Hepatocyte (in vitro differentiated cells): ENCODE measurements at regions not wholly inside any gene's neighbourhood (a gene's known extent, or its start where the extent isn't known, plus 50 kb on each side); places are given as distances from the start of the nearest gene placed in this dataset.
"Not testable (repeated sequence)": the region's sequence is repeated elsewhere in the genome, so short reads cannot be mapped to it uniquely, and the experiment has no call there.

ENCODE experiments used
- DNase-seq: peaks from one replicate; pipeline ENCODE4 v3.0.0-alpha.2; 2016; ENCODE audit warnings: low spot score
- H2AFZ ChIP-seq: fragments of 200-600 bp; sonication (generic); 2 replicates; pipeline ENCODE4 v1.6.0; 2016; ENCODE audit warnings: antibody characterized with exemption, mild to moderate bottlenecking
- H3K27ac ChIP-seq: fragments of 200-600 bp; sonication (generic); 2 replicates; pipeline ENCODE4 v1.5.1; 2016; ENCODE audit warnings: mild to moderate bottlenecking
- H3K27me3 ChIP-seq: fragments of 200-600 bp; sonication (generic); 2 replicates; pipeline ENCODE4 v1.6.1; 2016
- H3K36me3 ChIP-seq: fragments of 200-600 bp; sonication (generic); replicated peaks from 2 replicates; pipeline ENCODE4 v1.5.1; 2016; ENCODE audit warnings: low read depth; ENCODE audit not compliant: insufficient read depth
- H3K4me1 ChIP-seq: fragments of 200-600 bp; sonication (generic); 2 replicates; pipeline ENCODE4 v1.5.1; 2016; ENCODE audit warnings: mild to moderate bottlenecking, moderate library complexity; ENCODE audit not compliant: insufficient read depth
- H3K4me2 ChIP-seq: fragments of 200-600 bp; sonication (generic); 2 replicates; pipeline ENCODE4 v1.6.0; 2016
- H3K4me3 ChIP-seq: fragments of 200-600 bp; sonication (generic); 2 replicates; pipeline ENCODE4 v1.5.1; 2016; ENCODE audit warnings: mild to moderate bottlenecking
- H3K79me2 ChIP-seq: fragments of 200-600 bp; sonication (generic); 2 replicates; pipeline ENCODE4 v1.6.0; 2017; ENCODE audit warnings: mild to moderate bottlenecking
- H3K9me2 ChIP-seq: fragments of 200-600 bp; sonication (generic); replicated peaks from 2 replicates; pipeline ENCODE4 v1.6.0; 2017; ENCODE audit warnings: mild to moderate bottlenecking; ENCODE audit not compliant: insufficient read depth
- H3K9me3 ChIP-seq: fragments of 200-600 bp; sonication (generic); 2 replicates; pipeline ENCODE4 v1.5.1; 2016; ENCODE audit warnings: low read depth, mild to moderate bottlenecking
- H4K20me1 ChIP-seq: fragments of 200-600 bp; sonication (generic); 2 replicates; pipeline ENCODE4 v1.6.0; 2016; ENCODE audit warnings: mild to moderate bottlenecking; ENCODE audit not compliant: insufficient read depth, poor library complexity, severe bottlenecking
- EZH2 ChIP-seq: fragments of 200-600 bp; sonication (generic); IDR thresholded peaks from 2 replicates; pipeline ENCODE4 v1.6.1; 2016; ENCODE audit warnings: antibody characterized with exemption, mild to moderate bottlenecking, borderline replicate concordance
- EZH2phosphoT487 ChIP-seq: fragments of 200-600 bp; sonication (generic); IDR thresholded peaks from one replicate; pipeline ENCODE4 v1.6.1; 2018; ENCODE audit warnings: antibody characterized with exemption, mild to moderate bottlenecking, low read depth, moderate library complexity; ENCODE audit not compliant: unreplicated experiment, severe bottlenecking
- WGBS: methylation state at CpG from one replicate; pipeline ENCODE4 v1.1.6; 2016; ENCODE audit warnings: low lambda C conversion rate; ENCODE audit errors: missing lambda C conversion rate; 5-methylcytosine and 5-hydroxymethylcytosine counted together
- TF ChIP-seq, protein P1 (sequence below): fragments of 200-600 bp; sonication (generic); IDR thresholded peaks from 2 replicates; pipeline ENCODE4 v1.5.1; 2016; ENCODE audit warnings: antibody characterized with exemption, mild to moderate bottlenecking; ENCODE audit not compliant: poor library complexity

DNA sequence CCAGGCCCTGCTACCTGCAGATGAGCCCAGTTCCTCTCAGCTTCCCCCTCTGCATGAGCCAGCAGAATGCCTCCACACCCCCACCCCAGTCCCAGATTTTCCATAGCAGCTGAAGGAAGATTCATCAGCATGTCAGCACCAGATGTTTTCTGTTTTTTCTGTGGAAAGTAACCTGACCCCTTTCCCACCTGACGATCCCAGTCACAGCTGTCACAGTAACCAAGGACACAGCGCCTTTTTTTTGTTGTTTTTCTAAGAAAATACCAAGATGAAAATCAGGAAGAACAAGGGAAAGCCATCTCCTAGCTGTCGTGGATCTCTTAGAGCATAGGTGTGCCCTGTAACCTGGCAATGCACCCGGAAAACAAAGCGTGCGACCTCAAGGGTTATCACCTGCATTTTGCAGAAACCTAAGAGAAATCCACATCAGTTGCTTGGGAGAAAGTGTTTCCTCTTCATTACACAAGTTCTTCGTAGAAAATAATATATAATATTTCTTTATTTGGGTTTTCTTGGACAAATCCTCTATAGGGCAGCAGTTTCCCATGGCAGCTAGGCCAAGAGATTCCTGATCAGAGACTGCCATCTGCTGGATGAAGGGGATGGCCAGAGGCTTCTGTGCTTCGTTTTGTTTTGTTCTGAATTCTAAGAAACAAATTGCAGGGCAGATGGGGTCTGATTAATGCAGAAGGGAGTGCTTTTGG, 401.9 kb downstream of the TNS3 start:
- peak; percentile 80 for DNase-seq
- no peak overlapping the region for H3K4me2 ChIP-seq
- no peak for TF ChIP-seq EZH2
- no peak for TF ChIP-seq EZH2phosphoT487
- TF ChIP-seq, protein P1, sequence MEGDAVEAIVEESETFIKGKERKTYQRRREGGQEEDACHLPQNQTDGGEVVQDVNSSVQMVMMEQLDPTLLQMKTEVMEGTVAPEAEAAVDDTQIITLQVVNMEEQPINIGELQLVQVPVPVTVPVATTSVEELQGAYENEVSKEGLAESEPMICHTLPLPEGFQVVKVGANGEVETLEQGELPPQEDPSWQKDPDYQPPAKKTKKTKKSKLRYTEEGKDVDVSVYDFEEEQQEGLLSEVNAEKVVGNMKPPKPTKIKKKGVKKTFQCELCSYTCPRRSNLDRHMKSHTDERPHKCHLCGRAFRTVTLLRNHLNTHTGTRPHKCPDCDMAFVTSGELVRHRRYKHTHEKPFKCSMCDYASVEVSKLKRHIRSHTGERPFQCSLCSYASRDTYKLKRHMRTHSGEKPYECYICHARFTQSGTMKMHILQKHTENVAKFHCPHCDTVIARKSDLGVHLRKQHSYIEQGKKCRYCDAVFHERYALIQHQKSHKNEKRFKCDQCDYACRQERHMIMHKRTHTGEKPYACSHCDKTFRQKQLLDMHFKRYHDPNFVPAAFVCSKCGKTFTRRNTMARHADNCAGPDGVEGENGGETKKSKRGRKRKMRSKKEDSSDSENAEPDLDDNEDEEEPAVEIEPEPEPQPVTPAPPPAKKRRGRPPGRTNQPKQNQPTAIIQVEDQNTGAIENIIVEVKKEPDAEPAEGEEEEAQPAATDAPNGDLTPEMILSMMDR = peak; percentile 95
- H3K9me3 ChIP-seq = no peaks in the 10 kb centered on the region
- no peaks in the 10 kb centered on the region for H3K79me2 ChIP-seq
- H3K4me1 ChIP-seq = peaks cover 8% of the 10 kb centered on the region
- H2AFZ ChIP-seq = no peak overlapping the region
- no peaks in the 10 kb centered on the region for H3K36me3 ChIP-seq
- no peak overlapping the region for H3K4me3 ChIP-seq
- H4K20me1 ChIP-seq = no peaks in the 10 kb centered on the region
- H3K27ac ChIP-seq = no peak overlapping the region
- no peaks in the 10 kb centered on the region for H3K27me3 ChIP-seq
- 39% methylated on average over 8 of the region's 8 CpGs for WGBS
- H3K9me2 ChIP-seq = no peaks in the 10 kb centered on the region

DNA sequence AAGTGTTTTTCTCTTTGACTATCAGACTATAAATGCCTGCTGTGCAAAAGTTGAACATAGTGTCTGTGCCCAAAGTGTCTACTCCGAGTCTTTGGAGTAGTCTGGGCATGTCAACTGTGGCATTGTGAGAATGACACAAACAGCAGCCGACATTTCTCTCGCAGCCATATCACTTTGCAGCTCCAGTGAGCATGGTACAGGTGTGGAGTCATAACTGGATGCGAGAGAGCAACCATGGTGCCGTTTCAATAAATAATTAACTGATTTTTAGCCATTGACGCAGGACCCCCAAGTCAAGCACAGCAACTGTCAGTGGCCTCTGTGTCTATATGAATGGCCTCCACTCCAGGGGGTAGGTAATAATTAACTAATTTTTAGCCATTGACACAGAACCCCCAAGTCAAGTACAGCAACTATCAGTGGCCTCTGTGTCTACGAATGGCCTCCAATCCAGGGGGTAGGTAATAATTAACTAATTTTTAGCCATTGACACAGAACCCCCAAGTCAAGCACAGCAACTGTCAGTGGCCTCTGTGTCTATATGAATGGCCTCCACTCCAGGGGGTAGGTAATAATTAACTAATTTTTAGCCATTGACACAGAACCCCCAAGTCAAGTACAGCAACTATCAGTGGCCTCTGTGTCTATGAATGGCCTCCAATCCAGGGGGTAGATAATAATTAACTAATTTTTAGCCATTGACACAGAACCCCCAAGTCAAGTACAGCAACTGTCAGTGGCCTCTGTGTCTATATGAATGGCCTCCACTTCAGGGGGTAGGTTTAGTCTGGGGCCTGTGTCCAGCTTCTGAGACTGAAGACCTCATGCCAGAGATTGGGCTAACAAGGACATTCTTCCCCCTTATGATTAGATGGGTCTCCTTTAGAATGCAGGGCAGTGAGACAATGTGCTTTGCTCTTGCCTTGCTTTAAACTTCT, 409.0 kb downstream of the TNS3 start:
- not testable (repeated sequence) for H3K79me2 ChIP-seq, H3K9me2 ChIP-seq, H2AFZ ChIP-seq, H3K36me3 ChIP-seq, H3K4me2 ChIP-seq, H3K4me1 ChIP-seq, H4K20me1 ChIP-seq, DNase-seq, H3K27me3 ChIP-seq, H3K9me3 ChIP-seq, H3K4me3 ChIP-seq
- 83% methylated on average over 7 of the region's 7 CpGs for WGBS
- H3K27ac ChIP-seq = peak overlapping the region; percentile 35

DNA sequence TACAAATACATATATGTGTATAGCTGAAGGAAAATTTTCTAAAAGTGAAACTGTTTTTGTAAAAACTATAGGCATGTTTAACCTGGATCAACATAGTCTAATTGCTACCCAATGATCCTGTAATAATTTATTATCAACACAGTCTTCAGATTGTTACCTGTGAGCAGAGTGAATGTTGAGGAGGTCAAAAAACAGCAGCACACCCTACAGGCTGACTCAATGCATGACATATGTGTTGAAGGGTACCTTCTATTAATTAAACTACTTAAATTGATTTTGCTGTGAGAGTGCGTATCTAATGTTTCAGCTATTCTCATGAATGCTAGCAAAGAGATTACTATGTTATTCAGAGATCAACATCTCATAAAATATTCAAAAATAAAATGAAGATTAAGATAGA, 411.4 kb downstream of the TNS3 start:
- H3K27ac ChIP-seq = no peak overlapping the region
- H3K4me2 ChIP-seq = no peak overlapping the region
- H2AFZ ChIP-seq = no peak overlapping the region
- H3K4me1 ChIP-seq = no peaks in the 10 kb centered on the region
- H3K9me3 ChIP-seq = no peaks in the 10 kb centered on the region
- H3K27me3 ChIP-seq = no peaks in the 10 kb centered on the region
- no peak for TF ChIP-seq EZH2phosphoT487
- TF ChIP-seq, protein P1 = peak; percentile 22
- H4K20me1 ChIP-seq = no peaks in the 10 kb centered on the region
- no peaks in the 10 kb centered on the region for H3K9me2 ChIP-seq
- H3K4me3 ChIP-seq = no peak overlapping the region
- no peak for DNase-seq
- WGBS = 96% methylated on average over 1 of the region's 1 CpG
- no peaks in the 10 kb centered on the region for H3K36me3 ChIP-seq
- H3K79me2 ChIP-seq = no peaks in the 10 kb centered on the region

DNA sequence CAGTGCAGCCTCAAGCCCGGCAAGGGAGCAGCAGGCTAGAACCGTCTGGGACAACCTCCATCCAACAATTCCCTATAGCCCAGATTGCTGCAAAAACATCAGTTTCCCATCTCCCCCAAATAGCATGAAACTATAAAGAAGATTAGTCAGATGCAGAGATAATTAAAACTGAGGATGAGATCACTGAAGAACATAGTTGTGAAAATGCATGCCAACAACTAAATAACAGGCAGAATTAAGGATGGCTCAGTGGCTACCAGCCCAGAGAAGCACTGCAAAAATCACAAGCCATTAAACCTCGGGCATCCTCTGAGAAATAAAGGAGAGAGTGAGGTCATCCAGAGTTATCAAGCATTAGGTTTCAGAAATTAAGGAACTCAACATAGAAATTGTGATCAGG, 427.1 kb downstream of the TNS3 start:
- Histone ChIP-seq H3K9me2 (no peaks in the 10 kb centered on the region), H3K4me2 (no peak overlapping the region), H3K27me3 (no peaks in the 10 kb centered on the region), H3K4me1 (peaks cover 11% of the 10 kb centered on the region), H3K36me3 (no peaks in the 10 kb centered on the region), H4K20me1 (no peaks in the 10 kb centered on the region), H3K79me2 (no peaks in the 10 kb centered on the region), H3K9me3 (no peaks in the 10 kb centered on the region), H3K27ac (no peak overlapping the region), H3K4me3 (no peak overlapping the region), H2AFZ (no peak overlapping the region)
- TF ChIP-seq, protein P1 = no peak
- TF ChIP-seq EZH2 = no peak
- no peak for TF ChIP-seq EZH2phosphoT487
- DNase-seq = no peak
- WGBS = 89% methylated on average over 3 of the region's 3 CpGs
